NCI-H2107 (cell line): ENCODE measurements at regions not wholly inside any gene's neighbourhood (a gene's known extent, or its start where the extent isn't known, plus 50 kb on each side); places are given as distances from the start of the nearest gene placed in this dataset.
"Not testable (repeated sequence)": the region's sequence is repeated elsewhere in the genome, so short reads cannot be mapped to it uniquely, and the experiment has no call there.

Source experiments
- DNase-seq: peaks from one replicate; lab custom pipeline; 2025; lab: John Stamatoyannopoulos, UW

GRCh38 chr14:76699939-76700590, 61.2 kb upstream of the VASH1 start:
- DNase-seq = no peak

DNA sequence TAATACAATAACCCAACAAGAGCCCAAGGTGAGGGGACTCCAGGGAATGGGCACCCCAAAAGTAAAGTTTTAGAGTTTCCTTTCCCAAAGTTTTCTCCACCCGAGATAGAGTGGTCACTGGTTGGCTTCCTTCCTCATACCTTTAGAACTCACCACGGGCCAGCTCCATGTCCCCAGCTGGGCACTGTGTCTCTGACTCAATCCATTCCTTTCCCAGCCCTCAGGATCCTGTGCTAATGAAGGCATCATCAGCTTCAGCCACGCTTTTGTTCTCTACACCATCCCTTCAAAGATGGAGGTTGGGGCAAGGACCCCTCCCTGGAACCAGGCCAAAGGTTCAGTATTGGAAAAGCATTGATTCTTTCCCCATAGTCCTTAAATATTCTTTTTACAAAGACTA, 59.8 kb upstream of the VASH1 start:
- DNase-seq = no peak

DNA sequence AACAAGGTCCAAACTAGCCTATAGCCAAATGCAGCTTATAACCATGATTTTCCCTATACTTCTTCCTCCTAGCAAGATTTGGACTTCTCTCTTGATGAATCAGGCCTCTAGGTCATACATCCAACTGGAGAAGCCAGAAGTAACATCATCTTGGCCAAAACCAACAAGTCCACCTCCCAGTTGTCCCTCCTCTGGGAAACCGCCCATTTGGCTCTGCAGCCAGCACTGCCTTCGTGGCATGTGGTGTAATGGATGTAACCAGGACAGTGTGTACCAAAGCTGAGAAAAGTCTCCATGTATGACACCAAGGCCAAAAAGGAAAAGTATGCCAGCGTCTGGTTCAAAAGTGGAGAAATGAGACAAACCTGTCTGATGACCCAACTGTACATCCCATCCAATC, 59.3 kb upstream of the VASH1 start:
- DNase-seq = no peak

DNA sequence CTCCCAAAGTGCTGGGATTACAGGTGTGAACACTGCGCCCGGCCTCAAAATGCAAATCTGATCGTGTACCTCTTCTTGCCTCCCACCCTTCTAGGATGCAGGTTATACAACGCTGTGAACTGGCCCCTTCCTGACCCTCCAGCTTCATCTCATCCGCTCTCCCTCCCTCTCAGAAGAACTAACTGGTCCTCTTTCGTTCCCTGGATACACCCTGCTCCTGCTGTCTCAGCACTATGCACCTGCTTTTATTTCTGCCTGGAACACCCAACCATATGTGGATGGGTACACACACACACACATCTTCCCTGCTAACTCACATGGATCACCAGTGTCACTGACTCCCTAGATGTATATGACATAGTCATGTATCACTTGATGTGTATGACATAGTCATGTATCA, 56.1 kb upstream of the VASH1 start:
- no peak for DNase-seq

DNA sequence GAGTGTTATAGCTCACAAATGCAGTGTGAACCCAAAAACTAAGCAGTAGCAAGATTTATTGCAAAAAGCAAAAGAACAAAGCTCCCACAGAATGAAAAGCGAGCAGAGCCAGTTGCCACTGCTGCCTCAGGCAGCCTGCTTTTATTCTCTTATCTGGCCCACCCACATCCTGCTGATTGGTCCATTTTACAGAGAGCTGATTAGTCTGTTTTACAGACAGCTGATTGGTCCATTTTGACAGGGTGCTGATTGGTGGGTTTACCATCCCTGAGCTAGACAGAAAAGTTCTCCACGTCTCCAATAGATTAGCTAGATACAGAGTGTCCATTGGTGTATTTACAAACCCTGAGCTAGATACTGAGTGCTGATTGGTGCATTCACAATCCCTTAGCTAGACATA, 55.1 kb upstream of the VASH1 start:
- not testable (repeated sequence) for DNase-seq

GRCh38 chr14:76706811-76707210, 54.5 kb upstream of the VASH1 start:
- no peak for DNase-seq

DNA sequence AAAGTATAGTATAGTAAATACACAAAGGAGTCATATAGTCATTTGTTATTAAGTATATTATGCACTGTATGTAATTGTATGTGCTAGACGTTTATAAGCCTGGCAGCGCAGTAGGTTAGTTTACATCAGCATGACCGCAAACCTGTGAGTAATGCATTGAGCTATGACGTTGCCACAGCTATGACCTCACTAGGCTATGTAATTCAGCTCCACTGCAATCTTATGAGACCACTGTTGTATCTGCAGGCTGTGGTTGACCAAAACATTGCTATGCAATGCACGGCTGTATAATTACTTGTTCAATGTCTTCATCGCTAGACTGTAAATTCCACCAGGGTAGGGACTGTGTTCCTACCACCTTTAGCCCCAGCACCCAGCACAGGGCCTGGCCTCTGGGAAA, 53.2 kb upstream of the VASH1 start:
- DNase-seq = no peak

- no peak for DNase-seq
Measured at GRCh38 chr14:76708771-76709170, 52.5 kb upstream of the VASH1 start.

- peak; percentile 38 for DNase-seq
Measured at GRCh38 chr14:76710056-76711010, 50.9 kb upstream of the VASH1 start.
